HG03139 (cell line): ENCODE measurements at regions not wholly inside any gene's neighbourhood (a gene's known extent, or its start where the extent isn't known, plus 50 kb on each side); places are given as distances from the start of the nearest gene placed in this dataset.

Experiments
- ATAC-seq: cut with Tn5 transposase; IDR thresholded peaks from one replicate; pipeline ENCODE4 v1.9.1; 2021; ENCODE audit not compliant: unreplicated experiment

DNA sequence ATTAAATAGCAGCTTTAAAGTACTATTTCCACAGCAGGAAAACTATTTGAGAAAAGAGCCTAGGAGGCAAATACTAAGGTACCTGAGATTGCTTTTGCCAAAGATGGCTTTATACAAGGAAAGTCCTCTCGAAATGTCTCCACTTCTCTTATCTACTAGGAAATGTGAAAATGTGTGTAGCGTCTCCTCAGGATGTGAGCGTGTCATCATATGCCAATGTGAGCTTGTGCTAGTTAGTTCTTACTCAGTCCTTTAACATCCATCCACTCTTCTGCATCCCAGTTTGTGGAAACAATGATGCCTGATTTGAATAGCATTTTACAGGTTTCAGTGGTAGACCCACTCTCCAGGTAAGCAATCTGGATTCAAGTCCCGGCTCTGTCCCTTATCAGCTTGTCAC lies 421.0 kb downstream of the DYNC2H1 start:
- no peak for ATAC-seq

DNA sequence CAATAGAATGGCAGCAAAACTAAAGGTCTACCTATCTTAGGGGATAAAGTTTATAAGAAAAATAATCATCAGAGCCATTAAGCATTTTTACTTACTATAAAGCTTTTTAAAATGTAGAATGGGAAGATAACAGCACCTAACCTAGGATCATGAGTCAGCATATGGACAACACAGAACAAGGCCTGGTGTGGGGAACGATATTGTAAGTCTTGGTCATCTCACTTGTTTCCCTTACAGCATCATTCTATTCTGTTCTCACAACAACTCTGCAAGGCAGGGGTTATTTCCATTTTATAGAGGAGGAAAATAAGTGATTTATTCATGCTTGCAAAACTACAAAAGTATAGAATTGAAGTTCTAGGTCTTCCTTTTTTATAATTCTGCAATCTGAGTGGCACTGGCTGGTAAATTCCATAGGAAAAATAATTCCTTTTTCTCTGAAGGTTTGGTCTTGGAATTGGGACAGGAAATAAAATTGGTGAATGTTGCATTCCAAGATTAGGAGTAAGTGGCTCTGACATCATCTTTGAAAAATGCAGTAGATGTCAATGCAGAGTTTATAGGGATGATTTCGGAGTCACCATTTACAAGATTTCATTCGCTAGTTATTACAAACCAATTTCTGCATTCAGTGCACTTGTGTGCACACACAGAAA lies 423.0 kb downstream of the DYNC2H1 start:
- ATAC-seq: no peak

DNA sequence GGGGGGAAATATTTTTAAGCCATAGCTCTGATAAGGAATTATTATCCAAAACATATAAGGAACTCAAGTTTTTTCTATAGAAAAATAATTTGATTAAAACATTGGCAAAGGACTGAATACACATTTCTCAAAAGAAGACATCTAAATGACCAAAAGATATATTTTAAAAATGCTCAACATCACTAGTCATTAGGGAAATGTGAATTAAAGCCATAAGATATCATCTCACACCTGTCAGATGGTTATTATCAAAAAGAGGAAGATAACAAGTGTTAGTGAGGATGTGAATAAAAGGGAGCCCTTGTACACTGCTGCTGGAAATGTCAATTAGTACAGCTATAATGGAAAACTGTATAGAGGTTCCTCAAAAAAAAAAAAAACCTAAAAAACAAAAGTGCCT lies 425.0 kb downstream of the DYNC2H1 start:
- no peak for ATAC-seq

DNA sequence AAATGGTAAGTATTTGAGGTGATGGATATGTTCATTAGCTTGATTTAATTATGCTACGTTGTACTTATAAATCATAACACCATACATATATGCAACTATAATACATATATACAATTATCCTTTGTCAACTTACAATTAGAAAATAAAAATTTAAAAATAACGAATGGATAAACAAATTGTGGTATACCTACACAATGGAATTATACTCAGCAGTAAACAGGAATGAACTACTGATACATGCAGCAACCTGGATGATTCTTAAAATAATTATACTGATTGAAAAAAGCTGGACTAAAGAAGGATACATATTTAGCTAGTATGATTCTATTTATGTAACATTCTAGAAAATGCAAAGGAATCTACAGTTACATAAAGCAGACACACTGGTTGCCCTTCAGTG lies 425.7 kb downstream of the DYNC2H1 start:
- ATAC-seq: no peak

DNA sequence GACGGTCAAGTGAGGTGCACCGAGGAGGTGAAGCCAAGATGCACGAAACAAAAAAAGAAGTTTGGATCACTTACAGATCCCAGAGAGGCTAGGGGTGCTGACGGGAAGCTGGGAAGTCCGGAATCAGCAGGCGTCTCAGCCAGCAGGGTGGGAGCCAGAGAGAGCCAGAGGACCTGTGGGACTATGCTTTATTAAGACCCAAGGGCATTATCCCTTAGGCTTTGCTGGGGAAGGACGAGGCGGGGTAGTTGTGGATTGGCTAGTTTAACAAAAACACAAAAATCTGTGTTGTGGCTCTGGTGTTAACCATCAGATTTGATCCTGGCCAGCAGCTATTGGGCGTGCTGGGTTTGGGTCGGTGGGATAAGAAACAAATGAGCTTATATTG lies 427.1 kb downstream of the DYNC2H1 start:
- no peak for ATAC-seq

DNA sequence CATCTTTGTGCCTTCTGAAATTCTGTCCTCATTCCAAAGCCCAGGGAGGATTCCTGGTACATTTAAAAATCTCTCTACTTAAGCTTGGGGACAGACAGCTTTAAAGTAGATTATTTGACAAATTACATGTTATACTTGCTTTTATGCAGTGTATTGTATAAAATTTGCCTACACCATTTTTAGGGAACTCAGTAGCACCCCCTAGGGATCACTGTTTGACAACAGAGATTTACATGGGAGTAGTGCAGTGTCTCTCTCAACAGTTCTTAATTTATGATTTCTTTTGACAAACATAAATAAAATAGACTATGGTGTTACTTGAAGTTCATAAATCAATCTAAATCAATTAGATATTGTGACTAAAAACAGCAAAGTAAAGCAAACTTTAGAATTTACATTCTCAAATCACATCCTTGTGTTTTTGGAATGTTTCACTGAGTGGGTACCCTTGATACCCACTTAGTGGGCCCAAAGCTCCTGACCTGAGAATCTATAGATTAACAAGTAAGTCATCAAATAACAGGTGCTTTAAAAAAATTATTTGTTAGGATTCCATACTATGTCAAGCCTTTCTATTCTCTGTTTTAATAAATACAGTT lies 428.8 kb downstream of the DYNC2H1 start:
- ATAC-seq: no peak

DNA sequence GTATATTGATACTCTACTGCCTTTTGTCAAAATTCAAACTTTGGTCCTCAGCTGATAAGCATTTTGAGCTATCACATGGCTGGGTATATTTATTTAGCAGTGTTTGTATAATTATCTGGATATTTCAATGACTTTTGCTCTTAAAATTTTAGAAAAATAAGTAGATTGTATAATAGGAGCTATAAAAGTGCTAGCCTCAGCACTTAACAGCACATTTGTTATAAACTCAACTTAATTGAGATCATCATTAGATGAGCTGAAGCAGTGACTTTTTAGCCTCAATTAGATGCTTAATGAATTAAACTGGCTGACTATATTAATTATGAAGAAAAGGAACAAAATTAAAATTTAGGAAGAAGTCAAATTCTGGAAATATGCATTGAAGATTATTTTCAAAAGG lies 429.9 kb downstream of the DYNC2H1 start:
- no peak for ATAC-seq

DNA sequence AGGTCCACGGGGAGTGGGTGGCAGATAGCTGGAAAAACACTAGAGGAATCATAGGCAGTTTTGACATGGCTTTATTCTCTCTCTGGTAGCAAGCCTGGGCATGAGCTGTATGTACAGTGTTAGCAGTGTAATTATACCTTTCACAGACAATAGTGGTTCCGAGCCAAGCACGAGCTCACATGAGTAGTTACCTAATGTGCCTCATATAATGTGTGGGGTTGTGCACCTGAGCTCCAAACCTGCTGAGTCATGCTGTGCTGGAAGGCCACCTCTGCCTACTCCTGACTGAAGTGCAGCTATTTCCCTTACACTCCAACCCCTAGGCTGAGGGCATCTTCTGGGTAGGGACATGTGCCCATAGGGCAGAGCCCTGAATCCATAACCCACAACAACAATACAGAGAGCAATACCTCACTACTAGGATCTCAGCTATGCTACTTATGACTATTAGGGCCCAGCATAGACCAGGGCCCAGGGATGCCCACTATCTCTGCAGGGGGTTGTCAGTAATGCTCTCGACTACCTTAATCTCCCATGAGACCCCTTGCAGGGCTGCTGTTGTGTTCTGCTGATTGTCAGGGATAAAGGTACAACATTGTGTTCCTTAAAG lies 432.1 kb downstream of the DYNC2H1 start:
- ATAC-seq: no peak

DNA sequence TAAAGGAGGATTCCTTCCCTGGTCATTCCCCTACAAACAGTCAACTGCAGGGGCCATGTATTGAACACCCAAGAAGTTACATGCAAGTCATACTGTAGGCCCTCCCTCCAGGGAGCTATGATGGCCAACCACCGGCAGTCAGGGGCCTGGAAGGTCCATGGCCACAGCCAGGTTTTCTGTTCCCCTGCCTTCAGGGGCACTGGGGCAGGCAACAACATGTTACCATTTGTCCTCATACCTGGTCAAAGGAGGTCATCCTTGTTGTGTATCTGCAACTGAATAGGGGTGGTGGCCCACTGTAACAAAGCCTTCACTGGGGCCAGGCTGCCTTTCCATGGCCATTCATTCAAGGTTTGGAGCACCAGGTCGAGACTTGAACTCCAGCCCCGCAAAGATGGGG lies 433.6 kb downstream of the DYNC2H1 start:
- no peak for ATAC-seq

DNA sequence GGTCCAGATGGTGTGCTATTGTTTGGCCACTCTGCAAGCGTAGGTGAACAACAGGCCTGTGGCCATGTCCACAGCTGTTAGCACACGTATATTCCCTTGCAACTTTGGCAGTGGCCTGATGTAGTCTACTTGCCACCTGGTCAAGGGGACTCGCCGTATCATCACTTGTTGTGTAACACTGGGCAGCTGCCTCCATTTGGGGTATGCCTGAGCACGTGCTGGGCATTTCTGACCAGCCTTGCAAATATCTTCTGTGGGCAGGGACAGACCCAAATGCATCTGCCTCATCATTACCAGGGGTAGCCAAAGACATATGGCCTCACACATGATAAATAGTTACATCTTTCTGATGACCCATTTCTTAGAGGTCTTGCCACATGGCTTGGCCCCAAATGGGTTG lies 434.2 kb downstream of the DYNC2H1 start:
- ATAC-seq: no peak

DNA sequence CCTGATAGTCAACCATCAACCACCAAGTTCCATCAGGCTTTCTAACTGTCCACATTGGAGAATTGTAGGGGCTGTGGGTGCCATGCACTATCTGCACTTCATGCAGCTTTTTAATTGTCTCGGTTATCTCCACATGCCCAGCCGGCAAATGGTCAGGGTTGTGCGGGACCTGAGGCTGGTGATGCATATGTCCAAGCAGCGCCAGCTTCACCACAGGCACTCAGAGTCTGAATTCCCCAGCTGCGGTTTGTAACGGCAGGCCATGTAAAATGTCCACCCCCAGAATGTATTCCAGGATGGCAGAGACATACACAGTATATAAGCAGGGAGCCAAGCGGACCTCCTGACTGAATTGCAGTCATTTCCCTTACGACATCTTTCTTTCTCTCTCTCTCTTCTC lies 435.6 kb downstream of the DYNC2H1 start:
- ATAC-seq: no peak

DNA sequence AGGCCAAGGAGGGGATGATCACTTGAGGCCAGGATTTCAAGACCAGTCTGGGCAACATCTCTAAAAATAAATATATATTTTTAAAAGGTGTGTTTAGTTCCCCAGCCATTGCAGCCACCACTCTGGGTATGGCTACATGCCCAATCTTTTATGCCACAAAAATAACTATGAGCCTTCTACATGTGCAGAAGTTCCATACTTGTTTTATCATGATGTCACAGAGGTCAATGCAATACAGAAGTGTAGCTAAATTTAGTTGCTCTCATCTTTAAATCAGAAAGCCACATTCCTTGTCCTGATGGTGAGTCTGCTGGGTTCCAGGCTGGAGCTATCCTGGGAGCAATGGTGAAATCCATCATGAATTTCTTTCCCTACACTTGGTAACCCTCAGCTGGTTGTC lies 436.3 kb downstream of the DYNC2H1 start:
- no peak for ATAC-seq

DNA sequence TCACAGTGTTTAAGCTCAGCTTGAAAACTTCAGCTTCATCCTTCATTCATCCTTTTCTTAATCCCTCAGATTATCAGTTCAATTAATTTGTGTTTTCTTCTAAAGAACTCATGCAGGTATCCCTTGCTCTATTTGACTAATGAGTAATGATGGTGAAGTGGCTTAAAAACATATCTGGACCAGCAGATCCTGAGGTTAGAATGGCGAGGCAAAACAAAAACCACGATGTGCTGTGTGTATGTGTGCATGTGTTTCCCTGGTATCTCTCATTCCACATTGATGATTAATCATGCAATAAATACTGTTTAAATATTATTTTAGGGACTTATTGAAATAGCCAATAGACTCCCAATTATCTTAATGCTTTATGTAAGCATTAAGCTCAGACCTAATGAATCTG lies 437.0 kb downstream of the DYNC2H1 start:
- no peak for ATAC-seq

DNA sequence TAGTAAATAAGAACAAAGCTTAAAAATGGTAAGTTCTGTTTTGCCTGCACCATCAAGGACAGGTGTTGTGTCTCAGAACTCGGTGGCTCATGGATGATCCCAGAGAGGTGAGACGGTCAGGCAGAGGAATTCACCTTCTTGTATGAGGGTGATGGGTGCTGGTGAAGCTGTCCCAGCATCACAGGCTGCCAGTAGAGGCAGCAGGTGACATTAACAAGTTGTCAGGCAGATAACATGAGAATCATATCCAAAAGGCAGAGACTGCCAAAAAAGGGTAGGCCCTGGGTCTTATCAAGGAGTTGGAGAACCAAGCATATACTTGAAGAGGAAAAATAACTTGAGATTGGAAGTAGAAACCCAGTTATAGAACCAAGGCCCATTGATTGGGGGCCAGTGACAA lies 437.8 kb downstream of the DYNC2H1 start:
- ATAC-seq: no peak

DNA sequence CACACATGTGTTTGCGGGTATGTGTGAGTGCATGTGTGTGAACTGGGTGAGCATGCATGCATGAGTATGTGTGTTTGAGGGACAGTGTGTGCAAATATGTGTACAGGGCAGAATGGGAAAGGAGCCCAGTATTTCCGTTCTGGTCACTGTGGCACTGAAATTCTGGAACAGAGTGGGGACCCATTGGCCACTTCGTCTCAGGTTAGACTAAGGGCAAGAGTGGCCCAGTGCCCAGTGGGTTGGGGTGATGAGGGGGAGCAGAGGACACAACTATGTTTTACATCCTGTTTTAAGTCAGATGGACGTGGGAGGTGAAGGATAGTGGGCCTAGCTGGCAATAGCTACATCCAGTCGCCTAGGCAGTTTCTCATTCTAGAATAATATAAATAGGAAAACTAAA lies 438.5 kb downstream of the DYNC2H1 start:
- ATAC-seq: no peak

DNA sequence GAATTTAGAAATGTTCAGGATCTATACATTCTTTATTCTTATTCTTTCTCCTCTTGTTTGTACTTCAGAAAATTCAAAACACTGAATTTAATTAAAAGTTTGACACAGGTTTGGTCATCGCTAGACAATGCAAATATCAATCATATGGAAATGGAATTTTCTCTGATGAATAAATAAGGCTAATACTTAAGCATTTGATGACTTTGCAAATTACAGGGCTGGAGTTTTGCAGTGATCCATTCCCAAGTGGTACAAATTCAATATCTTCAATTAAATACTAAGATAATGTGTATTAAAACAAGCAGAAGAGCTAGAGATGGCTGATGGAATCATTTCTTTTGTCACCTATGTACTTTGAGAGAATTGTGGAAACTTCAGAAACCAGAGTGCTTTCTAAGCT lies 439.6 kb downstream of the DYNC2H1 start:
- no peak for ATAC-seq

DNA sequence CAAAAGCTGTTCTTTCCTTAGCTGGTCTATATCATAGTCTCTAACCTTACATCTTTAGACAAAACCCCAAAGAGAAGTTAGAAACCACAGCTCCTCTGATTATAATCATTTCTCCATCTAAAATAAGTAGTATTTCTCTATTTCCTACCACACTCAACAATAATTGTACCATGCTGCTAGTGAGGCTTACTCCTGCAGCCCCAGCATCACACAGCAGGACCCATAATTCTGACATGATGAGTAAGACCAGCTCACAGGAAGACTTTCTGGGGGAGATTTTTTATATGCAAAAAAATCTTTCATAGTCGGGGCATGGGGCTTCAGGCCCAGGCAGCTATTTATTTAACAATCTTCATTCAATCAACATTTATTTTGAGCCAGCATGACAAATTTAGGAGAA lies 441.6 kb downstream of the DYNC2H1 start:
- no peak for ATAC-seq

DNA sequence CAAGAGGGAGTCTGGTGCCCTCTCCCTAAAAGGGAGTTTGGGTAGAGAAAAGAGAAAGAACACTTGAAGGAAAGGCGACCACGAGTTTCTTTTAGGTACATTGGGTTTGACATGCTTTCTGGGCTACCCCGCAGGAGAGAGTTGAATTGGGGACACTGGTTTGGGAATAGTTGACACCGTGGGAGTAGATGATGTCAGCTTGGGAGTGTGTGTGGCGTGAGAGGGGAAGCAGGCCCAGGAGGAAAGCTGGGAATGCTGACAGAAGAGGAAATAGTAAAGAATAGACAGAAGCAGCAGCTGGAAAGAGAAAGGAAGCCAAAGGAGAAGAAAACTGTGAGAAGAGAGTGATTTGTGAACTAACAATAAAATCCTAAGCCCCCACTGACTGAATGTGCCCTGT lies 442.9 kb downstream of the DYNC2H1 start:
- ATAC-seq: no peak

DNA sequence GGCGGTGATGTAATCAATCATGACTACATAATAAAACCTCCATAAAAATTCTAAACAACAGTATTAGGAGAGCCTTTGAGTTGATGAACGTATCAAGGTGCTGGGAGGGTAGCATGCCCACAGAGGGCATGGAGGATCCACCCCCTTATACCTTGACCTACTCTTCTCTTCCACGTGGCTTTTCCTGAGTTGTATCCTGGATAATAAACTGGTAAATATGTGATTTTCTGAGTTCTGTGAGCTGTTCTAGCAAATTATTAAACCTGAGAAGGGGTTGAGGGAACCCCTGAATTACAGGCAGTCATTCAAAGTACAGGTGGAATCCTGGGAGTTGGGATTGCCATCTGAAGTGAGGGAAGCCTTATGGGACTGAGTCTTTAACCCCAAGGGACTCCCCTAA lies 446.9 kb downstream of the DYNC2H1 start:
- ATAC-seq: no peak

DNA sequence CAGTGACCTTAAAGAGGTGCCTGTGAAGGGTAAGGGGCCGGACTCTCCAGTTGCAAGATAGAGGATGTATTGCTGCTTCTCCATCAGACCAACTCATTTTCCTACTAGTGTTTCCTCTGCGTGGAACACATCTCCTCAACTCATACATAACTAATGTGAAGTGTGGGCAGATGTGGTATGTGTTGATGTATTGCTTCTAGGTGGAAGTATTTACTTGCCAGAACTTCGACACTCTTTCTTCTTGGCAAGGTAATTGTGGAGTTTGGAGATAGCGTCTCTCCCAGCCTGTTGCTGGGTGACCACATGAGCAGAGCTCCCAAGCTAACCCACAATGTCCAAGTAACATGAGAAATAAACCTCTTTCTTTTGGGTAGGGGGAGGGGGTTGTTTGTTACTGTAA lies 456.9 kb downstream of the DYNC2H1 start:
- no peak for ATAC-seq

DNA sequence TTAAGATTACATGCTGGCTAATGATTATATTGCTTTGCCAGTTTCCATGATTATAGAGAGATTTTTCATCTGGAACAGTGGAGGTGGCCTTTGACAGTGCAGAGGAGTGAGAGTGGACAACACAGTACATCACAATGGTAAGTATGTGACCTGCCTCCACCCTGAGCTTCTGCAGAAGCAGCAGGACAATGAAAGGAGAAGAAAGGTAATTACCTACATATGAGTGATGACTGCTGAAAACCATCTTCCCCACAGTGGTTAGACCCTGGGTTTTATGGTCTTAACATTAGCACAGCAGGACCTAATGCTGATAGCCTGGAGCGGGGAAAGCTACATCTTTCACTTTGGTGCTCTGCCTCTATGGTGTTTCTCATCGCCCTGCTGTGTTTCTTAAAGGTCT lies 454.7 kb upstream of the DDI1 start:
- no peak for ATAC-seq

DNA sequence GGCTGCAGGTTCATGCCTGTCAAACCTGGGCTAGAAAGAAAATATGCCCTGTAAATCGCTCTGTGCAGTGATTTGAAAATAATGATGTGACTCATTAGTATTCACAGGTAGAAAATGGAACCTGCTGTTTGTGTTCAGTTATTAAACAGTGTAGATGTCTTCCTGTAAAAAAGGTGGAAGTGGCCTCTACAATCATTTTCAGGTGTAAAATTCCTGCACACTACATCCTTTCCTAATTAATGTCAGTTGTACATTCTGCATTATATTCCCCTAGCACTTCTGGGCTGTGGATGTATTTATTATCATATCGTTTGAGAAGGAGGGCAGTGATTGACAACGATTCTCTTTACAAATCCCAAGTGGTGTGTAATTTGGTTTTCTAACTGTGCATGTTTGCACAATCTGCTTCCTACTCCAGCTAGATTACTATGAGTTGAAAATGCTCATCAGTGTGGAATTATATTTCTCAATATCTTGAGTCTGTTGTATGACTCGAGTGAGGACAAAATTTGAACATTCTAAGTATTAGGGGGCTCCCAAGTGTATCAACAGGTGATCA lies 454.0 kb upstream of the DDI1 start:
- ATAC-seq: no peak

DNA sequence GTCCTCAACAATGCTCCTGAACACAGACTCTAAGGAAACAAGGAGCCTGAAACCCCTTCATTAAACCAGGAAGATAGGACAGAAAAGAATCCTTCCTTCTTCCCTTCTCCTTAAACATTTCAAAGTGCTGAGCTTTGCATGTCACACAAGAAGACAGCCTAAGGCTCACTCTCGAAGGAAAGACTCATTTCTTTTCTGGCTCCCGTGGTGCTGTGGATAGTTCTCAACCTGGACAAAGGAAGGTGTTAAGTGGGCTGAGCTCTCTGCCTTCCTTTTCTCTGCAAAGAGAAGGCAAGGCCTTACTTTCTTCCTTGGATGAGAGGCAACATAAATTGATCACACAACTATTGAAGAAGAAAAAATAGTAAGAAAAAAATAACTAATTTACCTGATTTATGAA lies 452.4 kb upstream of the DDI1 start:
- ATAC-seq: no peak
